Glomerular visceral epithelial cell (primary cell): ENCODE measurements at regions not wholly inside any gene's neighbourhood (a gene's known extent, or its start where the extent isn't known, plus 50 kb on each side); places are given as distances from the start of the nearest gene placed in this dataset.

Source experiments
- DNase-seq: peaks from one replicate; pipeline ENCODE4 v3.0.0-alpha.2; 2016; ENCODE audit errors: extremely low spot score

DNA sequence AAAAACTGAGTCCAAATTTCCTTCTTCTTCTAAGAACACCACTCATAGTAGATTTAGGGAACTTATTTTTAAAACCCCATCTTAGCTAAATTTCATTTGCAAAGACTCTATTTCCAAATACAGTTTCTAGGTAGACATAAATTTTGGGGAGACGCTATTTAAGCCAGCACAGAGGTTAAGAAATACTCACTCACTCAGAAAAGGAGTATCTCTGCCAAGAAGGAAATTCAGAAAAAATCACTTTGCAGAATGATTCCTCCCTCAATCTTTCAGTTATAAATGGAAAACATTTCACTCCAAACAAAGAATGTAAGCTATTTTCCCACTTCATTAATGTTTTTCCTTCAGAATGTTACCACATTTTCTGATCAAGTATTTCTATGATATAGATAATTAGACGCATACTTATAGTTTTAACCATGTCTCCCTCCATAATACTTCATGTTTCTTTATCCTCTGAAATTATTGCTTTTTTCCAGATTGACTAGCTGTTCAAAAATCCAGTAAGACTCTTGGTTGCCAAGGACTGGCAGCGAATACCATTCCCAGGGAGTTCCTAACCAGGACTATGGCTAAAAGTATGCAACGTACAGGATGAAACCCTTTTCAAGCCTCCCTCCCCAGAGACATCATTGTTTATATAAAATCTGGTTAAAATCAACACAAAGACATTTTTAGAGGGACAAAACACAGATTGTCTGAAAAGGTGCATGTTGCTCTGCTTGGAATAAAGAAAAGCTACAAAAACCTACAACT, 52.5 kb upstream of the RXFP2 start:
- DNase-seq, result no peak
